ENCODE measurements at regions not wholly inside any gene's neighbourhood (a gene's known extent, or its start where the extent isn't known, plus 50 kb on each side); places are given as distances from the start of the nearest gene placed in this dataset.

DNA sequence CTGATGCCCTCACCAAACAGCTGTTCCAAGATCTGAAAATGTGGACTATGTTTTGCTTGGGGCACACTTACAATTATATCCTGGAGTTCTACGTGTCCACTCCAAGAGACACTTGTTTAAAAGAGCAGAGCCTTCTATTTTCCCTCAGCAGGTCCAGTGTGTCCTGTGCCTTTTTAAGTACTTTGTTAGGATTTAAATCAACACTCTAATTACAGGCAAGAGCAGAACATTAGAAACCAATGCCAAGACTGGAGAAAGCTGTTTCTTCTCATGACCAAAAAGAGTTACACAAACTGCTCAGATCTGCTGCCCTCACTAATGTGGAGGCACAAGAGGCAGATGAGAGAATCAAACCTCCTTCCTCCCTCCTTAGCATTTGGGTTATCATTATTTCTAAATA is 452.9 kb downstream of the LMO4 start:
- Histone ChIP-seq H3K79me2 (ENCODE audit: low read length) (no peaks in the 10 kb centered on the region), H3K27ac (ENCODE audit: low read length) (no peak overlapping the region), H3K9me3 (ENCODE audit: low read length) (no peaks in the 10 kb centered on the region), H3K27me3 (ENCODE audit: low read length) (no peaks in the 10 kb centered on the region), H3K4me3 (ENCODE audit: low read length) (no peak overlapping the region), H3K9me2 (replicated peaks; ENCODE audit: low read length) (no peaks in the 10 kb centered on the region), H3K36me3 (ENCODE audit: low read depth, low read length) (no peaks in the 10 kb centered on the region), H4K20me1 (ENCODE audit: low read length) (no peaks in the 10 kb centered on the region), H3K4me2 (ENCODE audit: low read length) (no peak overlapping the region), H3F3A (ENCODE audit: low read length, unreplicated experiment) (no peaks in the 10 kb centered on the region), H3K9ac (ENCODE audit: low read length) (no peak overlapping the region), H3K4me1 (ENCODE audit: insufficient read depth, low read length) (0 out of 2 replicates have a peak, but pooled peaks cover 5% of the 10 kb centered on the region), H2AFZ (ENCODE audit: low read length) (no peak overlapping the region)
- DNase-seq (no peak), ATAC-seq (no peak)
- intact Hi-C loops (cut with micrococcal nuclease), result no loop called here
- BruUV-seq (replicated peaks), result no TSS peak
- CTCF ChIA-PET, result interaction anchor here (0.6 kb wide), 1 partner anchor 205 kb away, joined by 4 read pairs; no protein-coding TSS in a partner anchor
- TF ChIP-seq EZH2phosphoT487 (IDR thresholded peaks at IDR 0.05; ENCODE audit: borderline replicate concordance, low read length) (no peak), EZH2 (IDR thresholded peaks at IDR 0.05; ENCODE audit: low read length, unreplicated experiment) (no peak)
- TF ChIP-seq, protein P1, sequence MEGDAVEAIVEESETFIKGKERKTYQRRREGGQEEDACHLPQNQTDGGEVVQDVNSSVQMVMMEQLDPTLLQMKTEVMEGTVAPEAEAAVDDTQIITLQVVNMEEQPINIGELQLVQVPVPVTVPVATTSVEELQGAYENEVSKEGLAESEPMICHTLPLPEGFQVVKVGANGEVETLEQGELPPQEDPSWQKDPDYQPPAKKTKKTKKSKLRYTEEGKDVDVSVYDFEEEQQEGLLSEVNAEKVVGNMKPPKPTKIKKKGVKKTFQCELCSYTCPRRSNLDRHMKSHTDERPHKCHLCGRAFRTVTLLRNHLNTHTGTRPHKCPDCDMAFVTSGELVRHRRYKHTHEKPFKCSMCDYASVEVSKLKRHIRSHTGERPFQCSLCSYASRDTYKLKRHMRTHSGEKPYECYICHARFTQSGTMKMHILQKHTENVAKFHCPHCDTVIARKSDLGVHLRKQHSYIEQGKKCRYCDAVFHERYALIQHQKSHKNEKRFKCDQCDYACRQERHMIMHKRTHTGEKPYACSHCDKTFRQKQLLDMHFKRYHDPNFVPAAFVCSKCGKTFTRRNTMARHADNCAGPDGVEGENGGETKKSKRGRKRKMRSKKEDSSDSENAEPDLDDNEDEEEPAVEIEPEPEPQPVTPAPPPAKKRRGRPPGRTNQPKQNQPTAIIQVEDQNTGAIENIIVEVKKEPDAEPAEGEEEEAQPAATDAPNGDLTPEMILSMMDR (conservative IDR thresholded peaks at IDR 0.05; ENCODE audit: low read depth, low read length), result no peak
- POLR2A ChIA-PET (ENCODE audit: unreplicated experiment), result no interaction called here

DNA sequence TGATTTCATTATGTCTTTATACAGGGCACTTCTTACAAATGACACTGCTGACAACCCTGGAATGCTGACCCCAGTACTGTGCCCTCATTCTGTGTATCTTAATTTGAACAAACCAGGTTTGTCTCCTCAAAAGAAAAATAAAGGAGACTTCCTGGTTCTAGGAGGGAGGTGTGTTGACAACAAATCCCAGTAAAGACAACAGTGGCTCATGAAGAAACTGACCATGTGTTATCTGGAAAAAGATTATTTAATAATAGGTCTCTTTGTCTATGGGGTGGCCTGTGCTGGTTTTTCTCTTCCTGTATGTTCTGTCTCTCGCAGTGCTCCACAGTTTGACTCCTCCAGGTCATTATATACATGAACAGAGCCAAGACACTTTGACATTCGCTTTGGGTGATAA is 454.6 kb downstream of the LMO4 start:
- TF ChIP-seq, protein P1 (conservative IDR thresholded peaks at IDR 0.05; ENCODE audit: low read depth, low read length), result no peak
- TF ChIP-seq EZH2 (IDR thresholded peaks at IDR 0.05; ENCODE audit: low read length, unreplicated experiment), result no peak
- TF ChIP-seq EZH2phosphoT487 (IDR thresholded peaks at IDR 0.05; ENCODE audit: borderline replicate concordance, low read length), result no peak
- DNase-seq (no peak), ATAC-seq (no peak)
- Histone ChIP-seq H2AFZ (ENCODE audit: low read length) (no peak overlapping the region), H3K9me2 (replicated peaks; ENCODE audit: low read length) (no peaks in the 10 kb centered on the region), H3K79me2 (ENCODE audit: low read length) (no peaks in the 10 kb centered on the region), H3K4me1 (ENCODE audit: insufficient read depth, low read length) (0 out of 2 replicates have a peak, but pooled peaks cover 5% of the 10 kb centered on the region), H3K27me3 (ENCODE audit: low read length) (no peaks in the 10 kb centered on the region), H3K4me2 (ENCODE audit: low read length) (no peak overlapping the region), H4K20me1 (ENCODE audit: low read length) (no peaks in the 10 kb centered on the region), H3K36me3 (ENCODE audit: low read depth, low read length) (no peaks in the 10 kb centered on the region), H3K27ac (ENCODE audit: low read length) (no peak overlapping the region), H3F3A (ENCODE audit: low read length, unreplicated experiment) (no peaks in the 10 kb centered on the region), H3K9ac (ENCODE audit: low read length) (no peak overlapping the region), H3K9me3 (ENCODE audit: low read length) (no peaks in the 10 kb centered on the region), H3K4me3 (ENCODE audit: low read length) (no peak overlapping the region)
- intact Hi-C loops (cut with micrococcal nuclease), result no loop called here
- ChIA-PET POLR2A (ENCODE audit: unreplicated experiment) (no interaction called here), CTCF (no interaction called here)
- no TSS peak for BruUV-seq (replicated peaks)

DNA sequence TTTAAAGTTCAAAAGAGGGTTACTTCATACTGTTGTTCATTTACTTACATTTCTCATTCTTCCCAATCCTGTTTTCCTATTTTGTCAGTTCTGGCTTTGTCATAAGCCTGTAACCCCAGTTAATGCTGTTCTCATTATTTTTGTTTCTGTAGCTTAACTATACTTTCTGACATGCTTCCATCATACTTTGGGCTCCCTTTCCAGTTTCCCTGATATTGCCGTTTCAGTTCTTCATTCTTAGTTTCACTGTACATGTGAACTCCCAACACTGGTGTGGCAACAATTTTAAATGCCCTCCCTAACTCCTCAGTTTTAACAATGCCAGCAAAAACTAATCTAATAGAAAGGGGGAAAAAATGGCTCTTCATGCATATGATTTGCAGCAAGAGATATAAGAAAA is 456.7 kb downstream of the LMO4 start:
- Histone ChIP-seq H3K9ac (ENCODE audit: low read length) (no peak overlapping the region), H3K36me3 (ENCODE audit: low read depth, low read length) (no peaks in the 10 kb centered on the region), H3K4me1 (ENCODE audit: insufficient read depth, low read length) (no peaks in the 10 kb centered on the region), H3F3A (ENCODE audit: low read length, unreplicated experiment) (no peaks in the 10 kb centered on the region), H3K27ac (ENCODE audit: low read length) (no peak overlapping the region), H3K4me2 (ENCODE audit: low read length) (no peak overlapping the region), H3K9me3 (ENCODE audit: low read length) (no peaks in the 10 kb centered on the region), H4K20me1 (ENCODE audit: low read length) (no peaks in the 10 kb centered on the region), H3K4me3 (ENCODE audit: low read length) (no peak overlapping the region), H2AFZ (ENCODE audit: low read length) (no peak overlapping the region), H3K79me2 (ENCODE audit: low read length) (no peaks in the 10 kb centered on the region), H3K27me3 (ENCODE audit: low read length) (no peaks in the 10 kb centered on the region), H3K9me2 (replicated peaks; ENCODE audit: low read length) (no peaks in the 10 kb centered on the region)
- intact Hi-C loops (cut with micrococcal nuclease), result no loop called here
- DNase-seq, result no peak
- CTCF ChIA-PET, result no interaction called here
- POLR2A ChIA-PET (ENCODE audit: unreplicated experiment), result no interaction called here
- BruUV-seq (replicated peaks), result no TSS peak
- no peak for ATAC-seq
- TF ChIP-seq, protein P1 (conservative IDR thresholded peaks at IDR 0.05; ENCODE audit: low read depth, low read length), result no peak
- no peak for TF ChIP-seq EZH2phosphoT487 (IDR thresholded peaks at IDR 0.05; ENCODE audit: borderline replicate concordance, low read length)
- no peak for TF ChIP-seq EZH2 (IDR thresholded peaks at IDR 0.05; ENCODE audit: low read length, unreplicated experiment)

Measured in PC-3 (cell line).